H1 (cell line): ENCODE measurements at regions not wholly inside any gene's neighbourhood (a gene's known extent, or its start where the extent isn't known, plus 50 kb on each side); places are given as distances from the start of the nearest gene placed in this dataset.

Source experiments
- BCL11A ChIP-seq, 2 experiments: IDR thresholded peaks; one replicate each; pipeline ENCODE4 v1.6.1; 2011; ENCODE audit warnings: low read depth in 2 of 2, low read length in 2 of 2, mild to moderate bottlenecking in 2 of 2
- CHD2 ChIP-seq: IDR thresholded peaks from 2 replicates; pipeline ENCODE4 v1.6.1; 2012; ENCODE audit warnings: low read length, improper control_type of control experiment
- CREB1 ChIP-seq: IDR thresholded peaks from 2 replicates; pipeline ENCODE4 v1.6.1; 2012; ENCODE audit warnings: inconsistent platforms
- EP300 ChIP-seq, 2 experiments: IDR thresholded peaks; 1 replicate in 1 of 2; 2 replicates in 1 of 2; pipeline ENCODE4 v1.6.1; 2011 to 2012; ENCODE audit warnings: low read depth in 2 of 2, low read length in 2 of 2, mild to moderate bottlenecking in 2 of 2, borderline replicate concordance in 1 of 2, inconsistent platforms in 1 of 2, moderate library complexity in 1 of 2
- EZH2 ChIP-seq: fragments of 200-600 bp; sonication (generic); IDR thresholded peaks from 2 replicates; pipeline ENCODE4 v1.7.1; 2012; ENCODE audit warnings: low read depth, mild to moderate bottlenecking, moderate library complexity, low read length, inconsistent platforms; ENCODE audit not compliant: severe bottlenecking
- FOSL1 ChIP-seq: IDR thresholded peaks from 2 replicates; pipeline ENCODE4 v1.6.1; 2011; ENCODE audit warnings: mild to moderate bottlenecking, low read depth, low read length, moderate library complexity; ENCODE audit not compliant: insufficient read depth
- POLR2A ChIP-seq, 2 experiments: IDR thresholded peaks; 1 replicate in 1 of 2; 2 replicates in 1 of 2; pipeline ENCODE4 v1.6.1; 2011; ENCODE audit warnings: low read depth in 2 of 2, low read length in 2 of 2, mild to moderate bottlenecking in 2 of 2; ENCODE audit errors: control extremely low read depth in 1 of 2
- POLR2AphosphoS5 ChIP-seq: IDR thresholded peaks from 2 replicates; pipeline ENCODE4 v1.6.1; 2011; ENCODE audit warnings: low read depth, low read length
- RNF2 ChIP-seq: fragments of 200-900, 300-1000 bp; sonication (generic); IDR thresholded peaks from 2 replicates; pipeline ENCODE4 v1.7.1; 2016; ENCODE audit warnings: borderline replicate concordance, low read depth, mild to moderate bottlenecking, antibody characterized with exemption, low read length; ENCODE audit not compliant: poor library complexity, severe bottlenecking; ENCODE audit errors: missing control alignments
- SIX5 ChIP-seq: IDR thresholded peaks from 2 replicates; pipeline ENCODE4 v1.6.1; 2011; ENCODE audit warnings: mild to moderate bottlenecking, low read depth, low read length
- TAF1 ChIP-seq: IDR thresholded peaks from 2 replicates; pipeline ENCODE4 v1.6.1; 2011; ENCODE audit warnings: mild to moderate bottlenecking, low read depth, low read length
- TF ChIP-seq, protein P1 (sequence below), 3 experiments: IDR thresholded peaks; 1 replicate in 2 of 3; 2 replicates in 1 of 3; pipeline versions ENCODE4 v1.5.1 to v1.6.1; 2011; ENCODE audit warnings: low read length in 3 of 3, mild to moderate bottlenecking in 3 of 3, inconsistent platforms in 2 of 3, low read depth in 1 of 3, moderate library complexity in 1 of 3; ENCODE audit not compliant: insufficient read depth in 1 of 3; ENCODE audit errors: control extremely low read depth in 1 of 3
- TF ChIP-seq, protein P2 (sequence below): IDR thresholded peaks from 2 replicates; pipeline ENCODE4 v1.6.1; 2012; ENCODE audit warnings: inconsistent platforms

DNA sequence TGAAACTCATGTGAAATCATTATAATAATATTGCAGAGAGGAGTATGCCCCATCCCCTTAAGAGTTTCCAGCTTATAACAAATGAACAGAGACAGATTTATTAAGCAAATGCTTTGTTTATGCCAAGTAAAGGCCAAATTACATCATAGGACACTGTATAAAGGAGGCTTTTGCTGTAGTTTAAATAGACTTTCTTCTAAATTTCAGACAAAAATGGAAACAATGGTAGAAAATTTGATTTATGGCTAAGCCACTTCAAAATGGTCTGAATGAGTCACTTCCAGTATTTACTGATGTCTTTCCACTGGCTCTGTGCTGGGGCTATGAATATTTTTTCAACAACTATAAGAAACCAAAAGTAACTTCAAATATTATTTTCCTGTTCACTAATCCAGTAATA is 81.1 kb upstream of the ST6GALNAC5 start:
- TF ChIP-seq, protein P1, sequence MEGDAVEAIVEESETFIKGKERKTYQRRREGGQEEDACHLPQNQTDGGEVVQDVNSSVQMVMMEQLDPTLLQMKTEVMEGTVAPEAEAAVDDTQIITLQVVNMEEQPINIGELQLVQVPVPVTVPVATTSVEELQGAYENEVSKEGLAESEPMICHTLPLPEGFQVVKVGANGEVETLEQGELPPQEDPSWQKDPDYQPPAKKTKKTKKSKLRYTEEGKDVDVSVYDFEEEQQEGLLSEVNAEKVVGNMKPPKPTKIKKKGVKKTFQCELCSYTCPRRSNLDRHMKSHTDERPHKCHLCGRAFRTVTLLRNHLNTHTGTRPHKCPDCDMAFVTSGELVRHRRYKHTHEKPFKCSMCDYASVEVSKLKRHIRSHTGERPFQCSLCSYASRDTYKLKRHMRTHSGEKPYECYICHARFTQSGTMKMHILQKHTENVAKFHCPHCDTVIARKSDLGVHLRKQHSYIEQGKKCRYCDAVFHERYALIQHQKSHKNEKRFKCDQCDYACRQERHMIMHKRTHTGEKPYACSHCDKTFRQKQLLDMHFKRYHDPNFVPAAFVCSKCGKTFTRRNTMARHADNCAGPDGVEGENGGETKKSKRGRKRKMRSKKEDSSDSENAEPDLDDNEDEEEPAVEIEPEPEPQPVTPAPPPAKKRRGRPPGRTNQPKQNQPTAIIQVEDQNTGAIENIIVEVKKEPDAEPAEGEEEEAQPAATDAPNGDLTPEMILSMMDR (IDR thresholded peaks at IDR 0.05; ENCODE audit: control extremely low read depth in 1 of 3, insufficient read depth in 1 of 3, low read depth in 1 of 3, low read length in 3 of 3), result no peak
- no peak for TF ChIP-seq EZH2
- no peak for TF ChIP-seq EP300 (IDR thresholded peaks at IDR 0.05; ENCODE audit: borderline replicate concordance in 1 of 2, low read depth in 2 of 2, low read length in 2 of 2)
- TF ChIP-seq TAF1, result no peak
- TF ChIP-seq, protein P2, sequence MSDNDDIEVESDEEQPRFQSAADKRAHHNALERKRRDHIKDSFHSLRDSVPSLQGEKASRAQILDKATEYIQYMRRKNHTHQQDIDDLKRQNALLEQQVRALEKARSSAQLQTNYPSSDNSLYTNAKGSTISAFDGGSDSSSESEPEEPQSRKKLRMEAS, result no peak
- TF ChIP-seq CREB1, result no peak
- TF ChIP-seq POLR2AphosphoS5, result no peak
- TF ChIP-seq SIX5, result no peak
- TF ChIP-seq POLR2A (IDR thresholded peaks at IDR 0.05; ENCODE audit: control extremely low read depth in 1 of 2, low read depth in 2 of 2, low read length in 2 of 2), result no peak
- TF ChIP-seq RNF2, result no peak
- TF ChIP-seq FOSL1, result no peak
- TF ChIP-seq CHD2, result no peak
- no peak for TF ChIP-seq BCL11A (IDR thresholded peaks at IDR 0.05; ENCODE audit: low read depth in 2 of 2, low read length in 2 of 2)
